ENCODE measurements at regions not wholly inside any gene's neighbourhood (a gene's known extent, or its start where the extent isn't known, plus 50 kb on each side); places are given as distances from the start of the nearest gene placed in this dataset.
A peak's percentile ranks its signal among the peaks of the same experiment; 100 is the strongest.

GRCh38 chr6:6704103-6705060, 115.9 kb downstream of the LY86 start:
- ATAC-seq = no peak
- H3K36me3 Mint-ChIP-seq = no peaks in the 10 kb centered on the region
- H3K9me3 Mint-ChIP-seq = no peaks in the 10 kb centered on the region
- DNase-seq (ENCODE audit: low spot score in 2 of 2) = no peak
- no peak overlapping the region for H3K27ac Mint-ChIP-seq

- Mint-ChIP-seq H3K27ac (no peak overlapping the region), H3K9me3 (no peaks in the 10 kb centered on the region), H3K36me3 (no peaks in the 10 kb centered on the region)
- DNase-seq (ENCODE audit: low spot score in 2 of 2) (no peak), ATAC-seq (no peak)
Observed at GRCh38 chr6:6705061-6705425, 116.5 kb downstream of the LY86 start.

- no peak for ATAC-seq
- Mint-ChIP-seq H3K36me3 (no peaks in the 10 kb centered on the region), H3K27ac (no peak overlapping the region), H3K9me3 (no peaks in the 10 kb centered on the region)
- DNase-seq (ENCODE audit: low spot score in 2 of 2) = no peak
Observed at GRCh38 chr6:6705915-6706675, 117.6 kb downstream of the LY86 start.

- Mint-ChIP-seq H3K9me3 (no peaks in the 10 kb centered on the region), H3K27ac (no peak overlapping the region), H3K36me3 (no peaks in the 10 kb centered on the region)
- ATAC-seq = no peak
- no peak for DNase-seq (ENCODE audit: low spot score in 2 of 2)
Observed at GRCh38 chr6:6707143-6707542, 118.6 kb downstream of the LY86 start.

- Mint-ChIP-seq H3K27ac (no peak overlapping the region), H3K9me3 (no peaks in the 10 kb centered on the region), H3K36me3 (no peaks in the 10 kb centered on the region)
- ATAC-seq (no peak), DNase-seq (ENCODE audit: low spot score in 2 of 2) (no peak)
Observed at GRCh38 chr6:6709106-6709505, 120.6 kb downstream of the LY86 start.

GRCh38 chr6:6711031-6711785, 122.7 kb downstream of the LY86 start:
- DNase-seq (ENCODE audit: low spot score in 2 of 2) (no peak), ATAC-seq (no peak)
- H3K36me3 Mint-ChIP-seq = no peaks in the 10 kb centered on the region
- H3K9me3 Mint-ChIP-seq = no peaks in the 10 kb centered on the region
- no peak overlapping the region for H3K27ac Mint-ChIP-seq

- Mint-ChIP-seq H3K9me3 (no peaks in the 10 kb centered on the region), H3K36me3 (no peaks in the 10 kb centered on the region), H3K27ac (no peak overlapping the region)
- peak in 1 of 2 donors; percentile 34 for ATAC-seq
- DNase-seq (ENCODE audit: low spot score in 2 of 2) = no peak
Observed at GRCh38 chr6:6711832-6712448, 123.4 kb downstream of the LY86 start.

GRCh38 chr6:6712449-6713403, 124.2 kb downstream of the LY86 start:
- Mint-ChIP-seq H3K9me3 (no peaks in the 10 kb centered on the region), H3K36me3 (no peaks in the 10 kb centered on the region), H3K27ac (no peak overlapping the region)
- DNase-seq (ENCODE audit: low spot score in 2 of 2) = no peak
- peak; percentile 31 to 54 for ATAC-seq

- ATAC-seq (peak in 1 of 2 donors; percentile 59), DNase-seq (ENCODE audit: low spot score in 2 of 2) (no peak)
- H3K9me3 Mint-ChIP-seq = no peaks in the 10 kb centered on the region
- no peaks in the 10 kb centered on the region for H3K36me3 Mint-ChIP-seq
- no peak overlapping the region for H3K27ac Mint-ChIP-seq
Observed at GRCh38 chr6:6713657-6714056, 125.1 kb downstream of the LY86 start.

- Mint-ChIP-seq H3K9me3 (no peaks in the 10 kb centered on the region), H3K36me3 (no peaks in the 10 kb centered on the region), H3K27ac (no peak overlapping the region)
- ATAC-seq = no peak
- no peak for DNase-seq (ENCODE audit: low spot score in 2 of 2)
Observed at GRCh38 chr6:6714118-6714897, 125.8 kb downstream of the LY86 start.

GRCh38 chr6:6714953-6715352, 126.4 kb downstream of the LY86 start:
- DNase-seq (ENCODE audit: low spot score in 2 of 2) (no peak), ATAC-seq (no peak)
- Mint-ChIP-seq H3K9me3 (no peaks in the 10 kb centered on the region), H3K36me3 (no peaks in the 10 kb centered on the region), H3K27ac (no peak overlapping the region)

GRCh38 chr6:6715465-6715864, 126.9 kb downstream of the LY86 start:
- Mint-ChIP-seq H3K36me3 (no peaks in the 10 kb centered on the region), H3K9me3 (no peaks in the 10 kb centered on the region), H3K27ac (no peak overlapping the region)
- no peak for DNase-seq (ENCODE audit: low spot score in 2 of 2)
- ATAC-seq = no peak

- Mint-ChIP-seq H3K27ac (no peak overlapping the region), H3K36me3 (no peaks in the 10 kb centered on the region), H3K9me3 (no peaks in the 10 kb centered on the region)
- no peak for DNase-seq (ENCODE audit: low spot score in 2 of 2)
- ATAC-seq = no peak
Observed at GRCh38 chr6:6716998-6717763, 128.7 kb downstream of the LY86 start.

GRCh38 chr6:6717953-6718352, 129.4 kb downstream of the LY86 start:
- Mint-ChIP-seq H3K27ac (no peak overlapping the region), H3K36me3 (no peaks in the 10 kb centered on the region), H3K9me3 (no peaks in the 10 kb centered on the region)
- no peak for DNase-seq (ENCODE audit: low spot score in 2 of 2)
- peak in 1 of 2 donors; percentile 67 for ATAC-seq
